Glomerular endothelial cell (primary cell): ENCODE measurements at regions not wholly inside any gene's neighbourhood (a gene's known extent, or its start where the extent isn't known, plus 50 kb on each side); places are given as distances from the start of the nearest gene placed in this dataset.

Experiments
- DNase-seq: peaks from one replicate; pipeline ENCODE4 v3.0.0-alpha.2; 2011; ENCODE audit warnings: low read depth, low spot score; ENCODE audit errors: extremely low read depth

GRCh38 chr3:118406562-118406961 lies 628.1 kb downstream of the IGSF11 start:
- DNase-seq: no peak

DNA sequence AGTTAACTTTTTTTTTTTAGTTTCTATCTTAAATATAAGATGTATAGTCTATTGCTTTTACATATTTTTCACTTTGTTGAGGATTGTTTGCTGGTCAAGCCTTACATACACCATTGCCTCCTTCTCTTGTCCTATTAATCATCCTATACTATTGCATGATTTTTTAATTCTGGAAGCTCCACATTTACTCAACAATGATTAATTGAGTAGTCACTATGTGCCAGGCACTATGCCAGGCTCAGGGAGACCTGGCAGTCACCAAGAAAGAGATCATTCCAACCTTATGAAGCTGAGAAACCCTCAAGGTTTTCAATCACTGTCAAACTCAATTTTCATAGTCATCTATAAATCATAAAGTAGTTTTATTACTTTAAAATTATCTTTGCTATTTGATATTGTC lies 626.2 kb downstream of the IGSF11 start:
- no peak for DNase-seq

GRCh38 chr3:118412503-118412902 lies 622.1 kb downstream of the IGSF11 start:
- DNase-seq: no peak

- no peak for DNase-seq
Measured at GRCh38 chr3:118425272-118425837, 609.3 kb downstream of the IGSF11 start.

- no peak for DNase-seq
Measured at GRCh38 chr3:118433825-118434224, 600.8 kb downstream of the IGSF11 start.

- no peak for DNase-seq
Measured at GRCh38 chr3:118435851-118436350, 598.7 kb downstream of the IGSF11 start.

- DNase-seq: no peak
Measured at GRCh38 chr3:118436697-118437262, 597.9 kb downstream of the IGSF11 start.

DNA sequence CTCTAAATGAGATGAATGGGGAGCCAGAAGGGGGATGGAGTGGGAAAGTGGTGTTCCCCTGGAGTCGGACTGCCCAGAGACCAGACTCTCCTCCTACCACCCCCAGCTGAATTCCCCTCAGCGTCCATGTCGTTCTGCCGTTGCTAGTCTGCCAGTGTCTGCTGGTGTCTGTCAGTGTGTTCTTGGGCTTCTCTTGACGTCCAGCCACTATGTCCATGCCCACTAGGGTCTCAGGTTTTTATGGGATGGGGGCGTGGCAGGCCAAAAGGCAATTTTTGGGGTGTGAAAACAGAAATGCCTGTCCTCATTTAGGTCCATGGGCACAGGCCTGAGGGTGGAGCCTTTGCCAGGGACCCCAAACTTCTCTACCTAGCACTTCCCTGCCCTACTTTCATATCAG lies 589.6 kb downstream of the IGSF11 start:
- no peak for DNase-seq

GRCh38 chr3:118447339-118447738 lies 587.3 kb downstream of the IGSF11 start:
- DNase-seq: no peak

DNA sequence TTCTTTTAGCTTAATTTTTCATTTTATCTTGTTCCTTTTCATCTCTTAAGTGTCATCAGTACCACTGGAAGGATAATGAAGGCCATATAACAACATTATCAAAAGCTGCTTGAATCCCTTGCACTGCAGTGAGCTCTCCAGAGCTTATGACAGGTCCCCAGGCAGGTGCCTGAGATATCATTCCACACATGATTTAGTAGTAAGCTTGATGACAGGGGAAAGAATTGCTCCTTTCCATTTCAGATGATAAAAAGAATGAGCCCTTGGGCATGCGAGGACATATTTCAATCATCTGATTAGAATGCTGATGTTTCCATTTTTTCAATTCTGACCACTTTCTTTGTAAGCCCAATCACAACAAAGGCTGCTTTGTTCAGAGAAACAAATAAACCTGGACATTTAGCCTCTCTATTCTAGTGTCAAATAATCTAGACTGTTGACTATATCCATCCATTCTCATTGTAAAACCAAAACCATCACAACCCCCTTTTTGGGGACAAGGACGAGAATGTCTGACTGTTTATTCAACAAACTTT lies 567.8 kb downstream of the IGSF11 start:
- DNase-seq: no peak

DNA sequence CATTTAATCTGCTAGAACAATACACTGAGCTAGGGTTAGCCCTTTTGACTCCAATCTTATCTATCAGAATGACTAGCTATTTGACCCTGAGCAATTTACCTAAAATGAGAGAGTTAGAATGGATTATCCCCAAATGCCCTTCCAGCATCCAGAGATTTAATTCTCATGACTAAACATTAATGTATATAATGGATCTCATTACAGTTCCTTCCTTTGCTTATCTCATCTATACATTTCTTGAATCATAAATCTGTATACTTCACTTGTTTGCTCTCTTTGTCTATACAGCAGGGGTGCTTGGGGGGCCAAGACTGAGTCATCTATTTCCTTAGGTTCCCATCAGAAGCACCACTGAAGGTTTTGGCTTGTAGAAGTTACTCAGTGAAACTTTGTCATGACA lies 565.8 kb downstream of the IGSF11 start:
- DNase-seq: no peak

DNA sequence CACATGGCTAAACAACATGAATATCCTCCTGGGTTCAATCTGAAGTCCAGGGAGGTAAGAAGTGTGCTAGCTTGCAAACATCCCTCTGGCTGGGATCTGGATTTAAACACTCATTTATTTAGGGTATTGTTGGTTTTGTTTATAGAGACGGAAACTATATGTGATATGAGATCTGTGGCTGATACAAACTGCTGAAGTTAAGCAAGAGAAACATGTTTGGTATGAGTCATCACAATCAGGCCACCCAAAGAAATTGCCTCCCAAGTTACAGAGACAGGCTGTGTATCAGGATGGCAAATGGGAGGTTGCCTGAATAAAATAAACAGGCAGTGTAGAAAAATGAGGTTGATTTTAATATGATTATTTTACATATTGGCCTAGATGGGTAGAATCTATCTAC lies 562.1 kb downstream of the IGSF11 start:
- DNase-seq: no peak

- DNase-seq: no peak
Measured at GRCh38 chr3:118473343-118473742, 561.3 kb downstream of the IGSF11 start.

DNA sequence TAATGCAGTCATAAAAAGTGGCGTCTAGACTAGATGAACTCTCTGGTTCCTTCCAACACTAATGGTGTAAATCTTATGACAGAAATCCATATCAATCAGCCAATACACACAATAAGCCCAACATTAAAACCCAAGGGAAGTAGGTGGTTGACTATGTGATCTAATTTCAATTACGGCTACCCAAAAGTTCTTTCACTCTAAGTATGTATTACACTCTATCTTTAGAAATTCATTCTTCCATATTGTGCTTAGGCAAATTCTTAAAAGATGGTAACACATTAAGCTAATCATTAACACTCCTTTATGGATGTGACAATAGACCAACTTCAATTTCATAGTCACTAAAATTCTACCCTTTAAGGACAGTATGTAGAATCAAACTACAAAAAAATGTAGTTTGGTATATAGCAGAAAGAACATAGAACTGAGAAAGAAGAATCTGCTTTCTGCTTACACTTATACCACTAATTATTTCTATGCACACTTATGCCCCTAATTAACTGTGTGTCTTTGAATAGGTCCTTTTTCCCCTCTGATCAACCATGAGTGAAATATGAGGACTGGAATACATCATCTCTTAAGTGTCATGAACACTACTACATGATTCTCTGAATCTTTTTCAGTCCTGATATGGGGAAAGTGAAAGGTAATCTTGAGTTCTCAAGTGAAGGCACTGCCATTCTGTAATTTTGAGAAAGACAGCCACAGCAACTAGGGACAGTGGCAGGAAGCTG lies 557.6 kb downstream of the IGSF11 start:
- DNase-seq: no peak

GRCh38 chr3:118477768-118478167 lies 556.9 kb downstream of the IGSF11 start:
- DNase-seq: no peak

GRCh38 chr3:118478706-118479276 lies 555.9 kb downstream of the IGSF11 start:
- no peak for DNase-seq

- no peak for DNase-seq
Measured at GRCh38 chr3:118479376-118479775, 555.3 kb downstream of the IGSF11 start.

DNA sequence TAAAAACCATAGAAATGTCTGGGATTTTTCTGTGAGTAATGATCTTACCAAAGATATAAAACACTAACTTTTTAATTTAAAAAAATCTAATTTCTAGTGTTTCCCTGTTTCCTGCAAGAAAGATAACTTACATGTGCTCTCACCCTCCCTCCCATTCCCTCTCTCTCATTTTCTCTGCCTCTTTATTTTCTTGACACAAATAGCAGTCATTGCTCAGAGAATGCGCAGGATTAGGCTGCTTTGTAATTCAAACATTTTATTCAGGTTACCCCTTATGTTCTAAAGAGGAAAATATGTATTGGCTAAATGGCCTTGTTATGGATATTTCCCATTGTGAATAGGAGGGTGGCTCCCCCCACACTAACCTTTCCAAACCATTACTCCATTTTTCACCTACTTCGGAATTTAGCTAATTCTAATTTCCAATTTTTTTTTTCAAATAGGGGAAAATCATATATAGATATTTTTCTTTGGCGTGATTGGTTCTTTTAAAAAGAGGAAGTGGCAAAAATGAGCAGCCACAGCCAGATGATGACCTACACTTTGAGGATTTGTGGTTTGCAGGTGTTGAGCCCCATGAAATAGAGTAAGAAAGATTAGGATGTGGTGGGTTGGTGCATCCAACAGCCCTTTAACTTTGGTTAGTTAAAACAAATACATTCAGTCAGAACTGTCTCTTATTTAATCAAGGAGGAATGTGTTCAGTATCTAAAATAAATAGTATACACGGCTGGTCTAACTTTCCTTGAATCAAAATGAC lies 554.4 kb downstream of the IGSF11 start:
- DNase-seq: no peak

DNA sequence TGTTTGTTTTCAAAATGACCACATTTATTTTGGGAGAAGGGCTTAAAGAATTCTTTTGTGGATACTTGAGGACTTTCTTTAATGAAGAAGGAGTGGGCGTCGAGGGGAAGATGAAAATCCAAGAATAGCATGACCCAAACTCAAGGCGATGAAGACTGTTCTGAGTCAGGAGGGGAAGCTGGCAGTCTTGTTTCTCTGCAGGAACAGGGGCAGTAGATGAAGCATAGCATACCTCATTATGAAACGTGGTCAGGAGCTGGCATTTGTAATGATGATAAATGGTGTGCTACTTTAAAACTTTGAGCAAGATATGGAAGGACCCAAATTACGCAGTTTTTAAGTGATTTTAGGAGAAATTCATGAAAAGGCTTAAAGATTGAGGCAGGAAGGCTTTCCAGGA lies 549.0 kb downstream of the IGSF11 start:
- DNase-seq: no peak

DNA sequence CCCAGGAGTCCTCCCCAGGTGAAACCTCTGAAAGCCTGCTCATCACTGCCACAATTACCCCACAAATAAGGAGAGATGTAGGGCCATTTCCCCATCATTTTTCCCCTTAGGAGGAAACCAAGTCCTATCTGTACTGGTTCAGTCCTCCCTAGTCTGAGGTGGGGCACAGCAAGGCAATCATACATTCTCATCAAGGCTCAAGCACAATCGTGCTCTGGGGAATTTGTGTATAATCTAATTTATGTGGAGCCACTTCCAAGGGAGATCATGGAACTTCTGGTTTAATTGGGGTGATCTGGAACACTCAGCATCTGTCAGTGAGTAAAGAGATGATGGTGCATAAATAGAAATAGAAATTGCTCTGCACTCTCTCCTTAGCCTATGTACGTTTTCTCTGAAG lies 546.9 kb downstream of the IGSF11 start:
- DNase-seq: no peak

DNA sequence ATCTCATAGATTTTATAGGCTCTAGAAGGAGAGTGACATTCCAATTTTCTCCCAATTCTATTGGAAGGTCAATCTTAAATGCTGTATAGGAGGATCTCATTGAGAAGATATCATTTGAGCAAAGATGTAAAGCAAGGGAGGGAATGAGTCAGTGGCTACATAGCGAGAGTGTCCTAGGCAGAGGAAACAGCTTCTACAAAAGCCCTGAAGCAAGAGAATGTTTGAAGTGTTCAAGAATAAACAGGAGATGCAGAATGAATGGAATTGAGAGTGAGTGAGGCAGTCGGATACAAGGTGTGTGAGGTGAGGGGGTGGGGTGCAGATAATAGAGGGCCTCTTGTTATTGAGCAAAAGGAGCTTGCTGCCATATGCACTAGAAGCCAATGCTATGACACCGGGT lies 545.9 kb downstream of the IGSF11 start:
- DNase-seq: no peak
